Left ventricle myocardium inferior (tissue), 1 donor: ENCODE measurements at regions not wholly inside any gene's neighbourhood (a gene's known extent, or its start where the extent isn't known, plus 50 kb on each side); places are given as distances from the start of the nearest gene placed in this dataset.

Source experiments
- DNase-seq: peaks from one replicate; pipeline ENCODE4 v3.0.0-alpha.2; 2020
- H3K27ac ChIP-seq: fragments of 200-600 bp; replicated peaks from 2 replicates; pipeline ENCODE4 v1.8.0; 2021
- H3K27me3 ChIP-seq: fragments of 200-600 bp; 2 replicates; pipeline ENCODE4 v1.8.0; 2021; ENCODE audit warnings: low read depth
- H3K36me3 ChIP-seq: fragments of 200-600 bp; 2 replicates; pipeline ENCODE4 v1.8.0; 2021
- H3K4me1 ChIP-seq: fragments of 200-600 bp; 2 replicates; pipeline ENCODE4 v1.8.0; 2021
- H3K4me3 ChIP-seq: fragments of 200-600 bp; 2 replicates; pipeline ENCODE4 v1.8.0; 2021; ENCODE audit warnings: mild to moderate bottlenecking, moderate library complexity
- H3K9me3 ChIP-seq: fragments of 200-600 bp; replicated peaks from 2 replicates; pipeline ENCODE4 v1.8.0; 2021
- intact Hi-C: fragments of 100-400 bp; cut with micrococcal nuclease; formaldehyde crosslinking; loops from one replicate; pipeline ENCODE4 v1.11.0; 2022
- TF ChIP-seq, protein P1 (sequence below): fragments of 200-600 bp; IDR thresholded peaks from 2 replicates; pipeline ENCODE4 v1.8.0; 2021; ENCODE audit warnings: antibody characterized with exemption, mild to moderate bottlenecking, borderline replicate concordance
- donor health status: DM: no; HTN: yes; CAD: no; lungs with severe emphysema.

DNA sequence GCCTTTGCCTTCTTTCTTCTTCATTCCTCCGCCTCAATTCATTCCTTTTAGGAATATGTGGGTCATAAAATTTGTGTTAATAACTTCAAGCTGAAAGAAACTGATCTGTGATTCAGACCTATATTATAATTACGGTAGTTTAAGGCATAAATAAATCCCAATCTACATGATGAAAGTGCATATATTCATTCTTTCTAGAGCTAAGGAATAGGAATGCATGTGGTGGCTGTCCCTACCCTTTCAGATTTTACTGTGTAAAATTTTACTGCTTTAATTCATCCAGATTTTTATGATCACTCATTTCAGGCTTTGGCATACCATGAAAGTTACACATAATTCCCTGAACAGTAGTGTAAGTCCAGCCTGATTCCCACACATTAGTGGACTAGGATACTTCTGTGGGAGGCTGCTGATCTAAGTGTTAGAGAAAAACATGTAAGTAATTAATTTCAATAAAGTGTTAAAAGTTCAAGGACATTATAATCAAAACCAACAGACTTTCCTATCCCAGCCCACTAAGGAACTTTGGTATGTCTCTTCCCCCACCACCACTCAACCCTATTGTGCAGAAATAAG, 83.1 kb downstream of the HINT1 start:
- H3K4me1 ChIP-seq = no peaks in the 10 kb centered on the region
- H3K36me3 ChIP-seq = no peaks in the 10 kb centered on the region
- intact Hi-C loops = no loop called here
- TF ChIP-seq, protein P1, sequence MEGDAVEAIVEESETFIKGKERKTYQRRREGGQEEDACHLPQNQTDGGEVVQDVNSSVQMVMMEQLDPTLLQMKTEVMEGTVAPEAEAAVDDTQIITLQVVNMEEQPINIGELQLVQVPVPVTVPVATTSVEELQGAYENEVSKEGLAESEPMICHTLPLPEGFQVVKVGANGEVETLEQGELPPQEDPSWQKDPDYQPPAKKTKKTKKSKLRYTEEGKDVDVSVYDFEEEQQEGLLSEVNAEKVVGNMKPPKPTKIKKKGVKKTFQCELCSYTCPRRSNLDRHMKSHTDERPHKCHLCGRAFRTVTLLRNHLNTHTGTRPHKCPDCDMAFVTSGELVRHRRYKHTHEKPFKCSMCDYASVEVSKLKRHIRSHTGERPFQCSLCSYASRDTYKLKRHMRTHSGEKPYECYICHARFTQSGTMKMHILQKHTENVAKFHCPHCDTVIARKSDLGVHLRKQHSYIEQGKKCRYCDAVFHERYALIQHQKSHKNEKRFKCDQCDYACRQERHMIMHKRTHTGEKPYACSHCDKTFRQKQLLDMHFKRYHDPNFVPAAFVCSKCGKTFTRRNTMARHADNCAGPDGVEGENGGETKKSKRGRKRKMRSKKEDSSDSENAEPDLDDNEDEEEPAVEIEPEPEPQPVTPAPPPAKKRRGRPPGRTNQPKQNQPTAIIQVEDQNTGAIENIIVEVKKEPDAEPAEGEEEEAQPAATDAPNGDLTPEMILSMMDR = no peak
- no peak overlapping the region for H3K4me3 ChIP-seq
- DNase-seq = no peak
- peaks cover 2% of the 10 kb centered on the region for H3K9me3 ChIP-seq
- H3K27ac ChIP-seq = no peak overlapping the region
- no peaks in the 10 kb centered on the region for H3K27me3 ChIP-seq

DNA sequence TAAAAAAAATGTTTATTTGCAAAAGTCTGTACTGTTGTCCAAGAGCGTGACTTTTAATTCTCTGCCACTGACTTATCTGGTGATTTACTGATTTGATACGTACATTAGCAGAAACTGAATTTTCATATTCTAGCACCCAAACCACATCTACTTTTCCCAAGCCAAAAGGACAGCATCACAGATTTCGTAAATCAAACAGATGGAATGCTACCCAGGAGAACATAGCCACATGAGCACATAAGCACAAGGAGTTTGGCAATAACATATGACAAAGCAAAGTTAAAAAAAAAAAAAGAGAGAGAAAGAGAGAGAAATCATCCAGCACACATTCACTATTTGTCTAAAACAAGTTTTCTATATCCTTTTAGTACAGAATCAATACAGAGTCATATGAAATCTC, 83.7 kb downstream of the HINT1 start:
- intact Hi-C loops = no loop called here
- no peaks in the 10 kb centered on the region for H3K36me3 ChIP-seq
- H3K9me3 ChIP-seq = no peaks in the 10 kb centered on the region
- no peaks in the 10 kb centered on the region for H3K27me3 ChIP-seq
- no peak overlapping the region for H3K4me3 ChIP-seq
- TF ChIP-seq, protein P1 = no peak
- no peak for DNase-seq
- H3K27ac ChIP-seq = no peak overlapping the region
- no peaks in the 10 kb centered on the region for H3K4me1 ChIP-seq

DNA sequence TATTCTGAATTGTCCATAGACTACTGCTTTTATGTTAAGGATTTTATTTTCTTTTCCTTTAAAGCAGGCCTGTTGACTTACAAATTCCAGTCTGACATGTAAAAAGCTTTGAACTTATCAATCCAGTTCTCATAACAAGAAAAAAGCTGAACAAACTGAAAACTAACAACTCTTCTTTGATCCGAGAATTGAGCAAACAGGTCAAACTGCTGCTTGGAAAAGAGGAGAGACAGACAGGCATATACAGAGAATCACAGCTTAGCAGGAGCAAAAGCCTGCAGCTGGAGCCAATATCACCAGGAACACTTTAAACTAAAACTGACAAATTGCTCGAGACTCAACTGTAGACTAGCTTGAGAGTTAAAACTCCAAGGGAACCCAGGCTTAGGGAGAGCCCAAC, 85.8 kb downstream of the HINT1 start:
- Histone ChIP-seq H3K27me3 (no peaks in the 10 kb centered on the region), H3K4me3 (no peak overlapping the region), H3K9me3 (no peaks in the 10 kb centered on the region), H3K4me1 (no peaks in the 10 kb centered on the region), H3K36me3 (no peaks in the 10 kb centered on the region), H3K27ac (no peak overlapping the region)
- TF ChIP-seq, protein P1 = no peak
- intact Hi-C loops = no loop called here
- DNase-seq = no peak

DNA sequence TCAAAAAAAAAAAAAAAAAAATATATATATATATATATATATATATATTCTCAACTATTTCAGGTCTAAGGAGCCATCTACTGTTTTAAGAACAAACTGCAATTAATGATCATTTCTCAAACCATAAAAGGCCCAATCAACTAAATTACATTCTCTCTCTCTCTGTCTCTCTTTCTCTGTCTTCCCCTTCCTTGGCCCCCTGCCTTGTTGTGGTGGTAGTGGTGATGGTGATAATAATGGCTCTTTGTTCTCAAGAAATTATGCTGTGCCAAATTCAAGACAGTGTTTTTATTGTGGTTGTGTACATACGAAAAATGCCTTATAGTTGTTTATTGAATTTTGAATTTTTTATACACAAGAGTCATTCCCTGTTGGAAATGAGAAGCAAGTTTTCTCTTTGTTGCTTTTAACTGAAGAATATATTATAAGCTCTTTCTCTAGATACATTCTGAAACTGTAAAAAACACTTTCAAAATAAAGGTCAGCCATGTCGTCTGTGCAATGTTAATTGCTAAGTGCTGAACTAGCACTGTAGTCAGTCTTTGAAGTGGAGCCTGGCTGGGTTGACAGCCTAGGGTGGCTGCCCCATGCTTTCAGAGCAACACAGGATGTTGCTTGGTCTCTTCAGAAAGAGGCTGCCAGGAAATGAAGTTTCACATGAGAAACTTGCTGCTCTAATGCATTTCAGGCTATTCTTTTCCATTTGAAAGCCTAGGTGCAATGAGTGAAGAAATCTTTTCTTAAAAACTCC, 96.0 kb downstream of the HINT1 start:
- TF ChIP-seq, protein P1 = no peak
- Histone ChIP-seq H3K27ac (no peak overlapping the region), H3K36me3 (no peaks in the 10 kb centered on the region), H3K27me3 (no peaks in the 10 kb centered on the region), H3K4me3 (no peak overlapping the region), H3K4me1 (no peaks in the 10 kb centered on the region), H3K9me3 (peaks cover 26% of the 10 kb centered on the region)
- intact Hi-C loops = no loop called here
- no peak for DNase-seq

DNA sequence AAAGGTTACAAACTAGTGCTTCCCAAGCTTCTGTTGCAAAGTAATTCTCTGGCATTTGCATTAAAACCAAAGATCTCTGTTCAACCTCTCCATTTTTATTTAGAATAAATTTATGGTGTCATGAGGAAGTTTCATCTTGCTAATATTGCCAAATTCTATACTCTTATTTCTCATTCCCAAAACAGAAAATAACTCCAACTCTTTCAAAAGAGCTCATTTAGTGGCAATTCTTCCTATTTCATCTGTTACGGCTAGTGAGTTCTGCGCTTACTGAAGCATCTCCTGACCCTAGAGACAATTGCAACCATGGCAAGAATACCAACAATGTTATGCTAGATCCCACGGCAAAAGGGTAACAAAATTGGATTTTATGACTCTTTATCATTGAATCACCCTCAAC, 97.0 kb downstream of the HINT1 start:
- TF ChIP-seq, protein P1 = no peak
- Histone ChIP-seq H3K9me3 (peaks cover 26% of the 10 kb centered on the region), H3K27me3 (no peaks in the 10 kb centered on the region), H3K36me3 (no peaks in the 10 kb centered on the region), H3K27ac (no peak overlapping the region), H3K4me1 (no peaks in the 10 kb centered on the region), H3K4me3 (no peak overlapping the region)
- intact Hi-C loops = no loop called here
- DNase-seq = no peak
